Keratinocyte (primary cell): ENCODE measurements at regions not wholly inside any gene's neighbourhood (a gene's known extent, or its start where the extent isn't known, plus 50 kb on each side); places are given as distances from the start of the nearest gene placed in this dataset.
"Not testable (repeated sequence)": the region's sequence is repeated elsewhere in the genome, so short reads cannot be mapped to it uniquely, and the experiment has no call there.

Experiments
- EZH2 ChIP-seq: IDR thresholded peaks from one replicate; pipeline ENCODE4 v1.6.1; 2012; ENCODE audit warnings: inconsistent platforms, mild to moderate bottlenecking, low read length, moderate library complexity
- TF ChIP-seq, protein P1 (sequence below), 3 experiments: IDR thresholded peaks in 1 of 3; conservative IDR thresholded peaks in 1 of 3; optimal IDR thresholded peaks in 1 of 3; 2 replicates in 2 of 3; 3 replicates in 1 of 3; pipeline versions ENCODE3 to v1.5.1; 2011; ENCODE audit warnings: low read length in 3 of 3, mild to moderate bottlenecking in 3 of 3, moderate library complexity in 2 of 3, control low read depth in 1 of 3, inconsistent platforms in 1 of 3; ENCODE audit not compliant: insufficient read depth in 2 of 3; ENCODE audit errors: extremely low read depth in 1 of 3

DNA sequence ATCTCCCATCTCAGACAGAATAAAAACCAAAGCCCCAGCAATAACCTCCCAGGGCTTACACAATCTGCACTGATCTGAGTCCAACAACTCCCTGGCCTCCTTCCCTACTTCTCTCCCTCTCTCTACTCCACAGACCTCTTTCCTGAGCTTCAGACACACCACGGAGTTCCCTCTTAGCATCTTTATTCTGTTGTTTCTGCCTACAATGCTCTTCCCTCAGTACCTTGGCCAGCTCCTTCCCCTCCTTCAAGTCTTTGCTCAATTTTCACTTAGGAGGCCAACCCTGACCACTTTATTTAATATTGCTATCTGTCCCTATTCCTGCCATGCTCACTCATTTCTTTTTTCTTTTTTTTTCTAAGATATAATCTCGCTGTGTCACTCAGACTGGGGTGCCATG is 276.7 kb downstream of the CWH43 start:
- TF ChIP-seq, protein P1, sequence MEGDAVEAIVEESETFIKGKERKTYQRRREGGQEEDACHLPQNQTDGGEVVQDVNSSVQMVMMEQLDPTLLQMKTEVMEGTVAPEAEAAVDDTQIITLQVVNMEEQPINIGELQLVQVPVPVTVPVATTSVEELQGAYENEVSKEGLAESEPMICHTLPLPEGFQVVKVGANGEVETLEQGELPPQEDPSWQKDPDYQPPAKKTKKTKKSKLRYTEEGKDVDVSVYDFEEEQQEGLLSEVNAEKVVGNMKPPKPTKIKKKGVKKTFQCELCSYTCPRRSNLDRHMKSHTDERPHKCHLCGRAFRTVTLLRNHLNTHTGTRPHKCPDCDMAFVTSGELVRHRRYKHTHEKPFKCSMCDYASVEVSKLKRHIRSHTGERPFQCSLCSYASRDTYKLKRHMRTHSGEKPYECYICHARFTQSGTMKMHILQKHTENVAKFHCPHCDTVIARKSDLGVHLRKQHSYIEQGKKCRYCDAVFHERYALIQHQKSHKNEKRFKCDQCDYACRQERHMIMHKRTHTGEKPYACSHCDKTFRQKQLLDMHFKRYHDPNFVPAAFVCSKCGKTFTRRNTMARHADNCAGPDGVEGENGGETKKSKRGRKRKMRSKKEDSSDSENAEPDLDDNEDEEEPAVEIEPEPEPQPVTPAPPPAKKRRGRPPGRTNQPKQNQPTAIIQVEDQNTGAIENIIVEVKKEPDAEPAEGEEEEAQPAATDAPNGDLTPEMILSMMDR (optimal IDR thresholded peaks at IDR 0.05 in 1 of 3, IDR thresholded peaks at IDR 0.05 in 1 of 3, conservative IDR thresholded peaks at IDR 0.05 in 1 of 3; ENCODE audit: extremely low read depth in 1 of 3, insufficient read depth in 2 of 3, low read length in 3 of 3) = not testable (repeated sequence)
- TF ChIP-seq EZH2 = not testable (repeated sequence)
